ENCODE measurements at regions not wholly inside any gene's neighbourhood (a gene's known extent, or its start where the extent isn't known, plus 50 kb on each side); places are given as distances from the start of the nearest gene placed in this dataset.

- no peaks in the 10 kb centered on the region for H3F3A ChIP-seq (ENCODE audit: low read length, unreplicated experiment)
- H3K27ac ChIP-seq (ENCODE audit: low read length): no peak overlapping the region
- H3K9me3 ChIP-seq (ENCODE audit: low read length): no peaks in the 10 kb centered on the region
- H3K9ac ChIP-seq (ENCODE audit: low read length): no peak overlapping the region
- H3K79me2 ChIP-seq (ENCODE audit: low read length): no peaks in the 10 kb centered on the region
- H2AFZ ChIP-seq (ENCODE audit: low read length): no peak overlapping the region
- BruUV-seq (replicated peaks): no TSS peak
- no peaks in the 10 kb centered on the region for H3K4me1 ChIP-seq (ENCODE audit: insufficient read depth, low read length)
- no peaks in the 10 kb centered on the region for H3K27me3 ChIP-seq (ENCODE audit: low read length)
- H3K4me3 ChIP-seq (ENCODE audit: low read length): no peak overlapping the region
- ChIA-PET POLR2A (ENCODE audit: unreplicated experiment) (no interaction called here), CTCF (no interaction called here)
- TF ChIP-seq EZH2phosphoT487 (IDR thresholded peaks at IDR 0.05; ENCODE audit: borderline replicate concordance, low read length) (no peak), EZH2 (IDR thresholded peaks at IDR 0.05; ENCODE audit: low read length, unreplicated experiment) (no peak), CTCF (conservative IDR thresholded peaks at IDR 0.05; ENCODE audit: low read depth, low read length) (no peak)
- no peak overlapping the region for H3K4me2 ChIP-seq (ENCODE audit: low read length)
- DNase-seq (no peak), ATAC-seq (no peak)
- intact Hi-C loops (cut with micrococcal nuclease): no loop called here
- no peaks in the 10 kb centered on the region for H4K20me1 ChIP-seq (ENCODE audit: low read length)
- H3K9me2 ChIP-seq (replicated peaks; ENCODE audit: low read length): no peaks in the 10 kb centered on the region
- H3K36me3 ChIP-seq (ENCODE audit: low read depth, low read length): no peaks in the 10 kb centered on the region
These were observed 489.2 kb upstream of the LRRN3 start for GRCh38 chr7:110601710-110602109.

- Histone ChIP-seq H3K9me3 (ENCODE audit: low read length) (no peaks in the 10 kb centered on the region), H3K4me3 (ENCODE audit: low read length) (no peak overlapping the region), H3K9me2 (replicated peaks; ENCODE audit: low read length) (no peaks in the 10 kb centered on the region), H2AFZ (ENCODE audit: low read length) (no peak overlapping the region), H3K4me2 (ENCODE audit: low read length) (no peak overlapping the region), H4K20me1 (ENCODE audit: low read length) (no peaks in the 10 kb centered on the region), H3K27ac (ENCODE audit: low read length) (no peak overlapping the region), H3K9ac (ENCODE audit: low read length) (no peak overlapping the region), H3K36me3 (ENCODE audit: low read depth, low read length) (no peaks in the 10 kb centered on the region), H3K27me3 (ENCODE audit: low read length) (no peaks in the 10 kb centered on the region), H3K79me2 (ENCODE audit: low read length) (no peaks in the 10 kb centered on the region), H3F3A (ENCODE audit: low read length, unreplicated experiment) (no peaks in the 10 kb centered on the region), H3K4me1 (ENCODE audit: insufficient read depth, low read length) (no peaks in the 10 kb centered on the region)
- ChIA-PET CTCF (no interaction called here), POLR2A (ENCODE audit: unreplicated experiment) (interaction anchor here (0.6 kb wide), 1 partner anchor 600 kb away, joined by 5 read pairs; no protein-coding TSS in a partner anchor)
- intact Hi-C loops (cut with micrococcal nuclease): no loop called here
- BruUV-seq (replicated peaks): no TSS peak
- ATAC-seq (no peak), DNase-seq (no peak)
- TF ChIP-seq EZH2phosphoT487 (IDR thresholded peaks at IDR 0.05; ENCODE audit: borderline replicate concordance, low read length): no peak
- no peak for TF ChIP-seq CTCF (conservative IDR thresholded peaks at IDR 0.05; ENCODE audit: low read depth, low read length)
- TF ChIP-seq EZH2 (IDR thresholded peaks at IDR 0.05; ENCODE audit: low read length, unreplicated experiment): no peak
These were observed 486.7 kb upstream of the LRRN3 start for GRCh38 chr7:110604206-110604605.

GRCh38 chr7:110604885-110605284 lies 486.0 kb upstream of the LRRN3 start:
- Histone ChIP-seq H3K9me3 (ENCODE audit: low read length) (no peaks in the 10 kb centered on the region), H3K4me2 (ENCODE audit: low read length) (no peak overlapping the region), H3K4me1 (ENCODE audit: insufficient read depth, low read length) (no peaks in the 10 kb centered on the region), H3K36me3 (ENCODE audit: low read depth, low read length) (no peaks in the 10 kb centered on the region), H2AFZ (ENCODE audit: low read length) (no peak overlapping the region), H3F3A (ENCODE audit: low read length, unreplicated experiment) (no peaks in the 10 kb centered on the region), H4K20me1 (ENCODE audit: low read length) (no peaks in the 10 kb centered on the region), H3K27me3 (ENCODE audit: low read length) (no peaks in the 10 kb centered on the region), H3K4me3 (ENCODE audit: low read length) (no peak overlapping the region), H3K9ac (ENCODE audit: low read length) (no peak overlapping the region), H3K79me2 (ENCODE audit: low read length) (no peaks in the 10 kb centered on the region), H3K9me2 (replicated peaks; ENCODE audit: low read length) (no peaks in the 10 kb centered on the region), H3K27ac (ENCODE audit: low read length) (no peak overlapping the region)
- DNase-seq: no peak
- POLR2A ChIA-PET (ENCODE audit: unreplicated experiment): interaction anchor here (0.6 kb wide), 1 partner anchor 1125 kb away, joined by 4 read pairs; no protein-coding TSS in a partner anchor
- ATAC-seq: no peak
- intact Hi-C loops (cut with micrococcal nuclease): no loop called here
- no peak for TF ChIP-seq CTCF (conservative IDR thresholded peaks at IDR 0.05; ENCODE audit: low read depth, low read length)
- TF ChIP-seq EZH2 (IDR thresholded peaks at IDR 0.05; ENCODE audit: low read length, unreplicated experiment): no peak
- no peak for TF ChIP-seq EZH2phosphoT487 (IDR thresholded peaks at IDR 0.05; ENCODE audit: borderline replicate concordance, low read length)
- CTCF ChIA-PET: no interaction called here
- BruUV-seq (replicated peaks): no TSS peak

Measured in PC-3 (cell line).